Activated T-cell treated with anti-CD3 and anti-CD28 coated beads, Interleukin-2, amount 50 U/mL, for 48 hours (primary cell): ENCODE measurements at regions not wholly inside any gene's neighbourhood (a gene's known extent, or its start where the extent isn't known, plus 50 kb on each side); places are given as distances from the start of the nearest gene placed in this dataset.
A peak's percentile ranks its signal among the peaks of the same experiment; 100 is the strongest.
"Not testable (repeated sequence)": the region's sequence is repeated elsewhere in the genome, so short reads cannot be mapped to it uniquely, and the experiment has no call there.

Experiments used
- DNase-seq, 2 experiments: peaks; one replicate each; pipeline ENCODE4 v3.0.0-alpha.2; 2020

DNA sequence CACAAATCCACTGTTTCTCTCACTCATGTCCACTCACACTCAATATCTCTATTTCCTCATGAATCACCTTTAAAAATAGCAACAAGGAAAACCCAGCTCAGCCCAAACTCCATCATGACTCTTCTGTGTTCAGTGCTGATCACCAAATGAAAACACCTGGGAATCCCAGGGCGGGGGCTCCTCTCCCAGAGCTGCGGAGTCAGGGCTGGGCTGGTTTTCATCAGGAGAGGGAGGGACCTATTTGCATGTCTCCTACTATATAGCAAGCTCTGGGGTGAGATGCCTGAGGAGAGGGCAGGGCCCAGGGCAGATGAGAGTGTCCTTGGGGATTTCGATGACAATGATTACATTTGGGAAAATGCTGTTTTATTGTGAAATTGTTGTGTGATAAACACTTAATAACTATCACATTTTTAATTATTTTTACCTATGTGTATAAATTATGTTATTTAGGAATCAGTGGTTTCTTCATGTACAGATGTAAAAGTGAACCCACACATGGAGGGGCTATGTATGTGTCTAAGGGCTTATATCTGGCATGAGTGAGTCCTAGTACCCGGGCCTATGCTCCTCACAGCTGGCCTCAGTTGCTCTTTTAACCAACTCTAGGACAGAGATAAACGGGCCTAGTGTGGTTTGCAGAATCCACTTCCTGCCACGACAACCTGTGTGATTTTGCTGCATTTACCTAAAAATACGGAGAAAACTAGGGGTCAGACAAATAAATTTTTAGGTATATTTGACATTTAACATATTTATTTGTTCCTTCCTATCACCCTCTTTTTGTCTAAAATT is 1131.9 kb downstream of the TMEM121 start:
- not testable (repeated sequence) for DNase-seq

GRCh38 chr14:106661561-106661960 is 1135.2 kb downstream of the TMEM121 start:
- DNase-seq, result peak; percentile 58 to 63

- no peak for DNase-seq
These were observed 1136.7 kb downstream of the TMEM121 start for GRCh38 chr14:106662936-106663550.

DNA sequence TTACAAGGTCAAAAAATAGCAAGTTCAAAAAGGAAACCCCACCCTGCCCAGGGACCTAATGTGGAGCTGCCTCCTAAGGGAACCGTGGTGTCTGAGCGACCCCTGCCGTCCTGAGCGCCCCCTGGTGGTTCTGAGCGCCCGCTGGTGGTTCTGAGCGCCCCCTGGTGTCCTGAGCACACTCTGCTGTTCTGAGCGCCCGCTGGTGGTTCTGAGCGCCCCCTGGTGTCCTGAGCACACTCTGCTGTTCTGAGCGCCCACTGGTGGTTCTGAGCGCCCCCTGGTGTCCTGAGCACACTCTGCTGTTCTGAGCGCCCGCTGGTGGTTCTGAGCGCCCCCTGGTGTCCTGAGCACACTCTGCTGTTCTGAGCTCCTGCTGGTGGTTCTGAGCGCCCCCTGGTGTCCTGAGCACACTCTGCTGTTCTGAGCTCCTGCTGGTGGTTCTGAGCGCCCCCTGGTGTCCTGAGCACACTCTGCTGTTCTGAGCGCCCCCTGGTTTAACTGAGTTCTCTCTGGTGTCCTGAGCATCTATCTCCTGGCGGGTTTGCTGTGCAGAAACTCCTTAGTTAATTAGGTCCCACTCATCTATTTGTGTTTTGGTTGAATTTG is 1137.5 kb downstream of the TMEM121 start:
- DNase-seq, result peak; percentile 90

- DNase-seq, result peak; percentile 70 to 71
These were observed 1139.4 kb downstream of the TMEM121 start for GRCh38 chr14:106665814-106666213.

- DNase-seq, result no peak
These were observed 1140.0 kb downstream of the TMEM121 start for GRCh38 chr14:106666341-106666740.

- no peak for DNase-seq
These were observed 1143.6 kb downstream of the TMEM121 start for GRCh38 chr14:106670011-106670410.

- not testable (repeated sequence) for DNase-seq
These were observed 1147.7 kb downstream of the TMEM121 start for GRCh38 chr14:106674093-106674492.

- peak; percentile 88 to 90 for DNase-seq
These were observed 1148.2 kb downstream of the TMEM121 start for GRCh38 chr14:106674509-106675125.

GRCh38 chr14:106675716-106676115 is 1149.3 kb downstream of the TMEM121 start:
- DNase-seq, result not testable (repeated sequence)

GRCh38 chr14:106679776-106680175 is 1153.4 kb downstream of the TMEM121 start:
- DNase-seq, result no peak

DNA sequence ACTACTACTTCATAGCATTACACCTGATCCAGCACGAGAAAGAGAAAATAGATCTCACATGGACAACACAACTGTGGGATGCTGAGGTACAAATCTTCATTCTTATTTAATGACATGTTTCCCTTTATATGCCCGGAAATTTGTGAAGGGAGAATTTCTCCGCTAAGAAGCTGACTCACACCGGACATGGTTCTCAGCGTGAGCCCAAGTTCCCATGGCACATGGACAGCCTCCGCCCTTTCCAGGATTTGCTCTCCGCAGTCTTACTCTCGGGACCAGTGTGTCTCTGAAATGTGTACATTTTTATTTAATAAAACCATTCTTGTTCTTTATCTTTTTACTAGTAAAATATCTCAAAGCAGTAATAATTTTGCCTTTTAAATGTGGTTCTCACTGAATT is 1154.8 kb downstream of the TMEM121 start:
- DNase-seq, result no peak

GRCh38 chr14:106681568-106681967 is 1155.2 kb downstream of the TMEM121 start:
- no peak for DNase-seq

GRCh38 chr14:106683631-106684030 is 1157.2 kb downstream of the TMEM121 start:
- no peak for DNase-seq

- DNase-seq, result no peak
These were observed 1160.2 kb downstream of the TMEM121 start for GRCh38 chr14:106686533-106686932.

- no peak for DNase-seq
These were observed 1164.0 kb downstream of the TMEM121 start for GRCh38 chr14:106690333-106690891.

- DNase-seq, result peak; percentile 96 to 98
These were observed 1165.4 kb downstream of the TMEM121 start for GRCh38 chr14:106691601-106692291.

DNA sequence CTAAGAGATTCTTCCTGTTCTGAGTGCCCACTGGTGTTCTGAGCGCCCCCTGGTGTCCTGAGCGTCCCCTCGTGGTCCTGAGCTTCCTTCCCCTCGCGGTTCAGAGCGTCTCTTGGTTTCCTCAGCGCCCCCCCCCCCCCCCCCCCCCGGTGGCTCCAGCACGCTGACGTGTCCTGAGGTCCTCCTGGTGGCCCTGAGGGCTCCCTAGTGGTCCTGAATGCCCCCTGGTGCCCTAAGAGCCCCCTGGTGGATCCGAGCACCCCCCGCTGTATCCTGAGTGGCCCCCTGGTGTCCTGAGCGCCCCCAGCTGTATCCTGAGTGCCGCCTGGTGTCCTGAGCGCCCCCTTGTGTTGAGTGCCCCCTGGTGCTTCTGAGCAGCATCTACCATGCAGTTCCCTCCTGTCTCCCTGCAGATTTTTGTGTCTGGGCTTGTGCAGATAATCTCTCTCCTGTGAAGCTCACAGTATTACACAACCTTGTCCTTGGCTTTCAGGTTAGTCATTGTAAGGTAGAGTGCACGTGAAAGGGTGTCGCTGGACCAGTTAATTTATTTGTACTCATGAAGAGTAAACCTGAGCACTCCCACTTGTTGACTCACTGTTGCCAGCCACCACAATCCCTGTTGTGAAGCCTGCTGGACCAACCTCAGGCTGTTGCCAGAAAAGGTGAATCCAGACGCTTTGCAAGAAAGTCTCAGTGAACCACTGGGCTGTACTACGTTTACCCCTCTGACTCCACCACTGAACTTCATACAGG is 1168.4 kb downstream of the TMEM121 start:
- peak; percentile 76 to 77 for DNase-seq

- DNase-seq, result not testable (repeated sequence)
These were observed 1172.4 kb downstream of the TMEM121 start for GRCh38 chr14:106698620-106699267.

DNA sequence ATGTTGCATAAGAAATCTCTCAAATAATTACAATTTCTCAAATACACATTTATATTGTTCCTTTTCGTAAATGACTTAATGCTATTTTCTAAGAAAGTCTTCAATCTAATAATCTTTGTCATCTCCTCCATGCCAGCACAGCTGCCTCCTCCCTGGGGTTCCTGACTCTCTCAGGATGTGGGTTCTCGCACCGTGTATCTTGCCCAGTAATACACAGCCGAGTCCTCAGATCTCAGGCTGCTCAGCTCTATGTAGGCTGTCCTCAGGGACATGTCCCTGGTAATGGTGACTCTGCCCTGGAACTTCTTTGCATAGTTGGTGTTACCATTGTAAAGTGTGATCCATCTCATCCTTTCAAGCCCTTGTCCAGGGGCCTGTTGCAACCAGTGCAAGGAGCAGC is 1177.3 kb downstream of the TMEM121 start:
- not testable (repeated sequence) for DNase-seq

DNA sequence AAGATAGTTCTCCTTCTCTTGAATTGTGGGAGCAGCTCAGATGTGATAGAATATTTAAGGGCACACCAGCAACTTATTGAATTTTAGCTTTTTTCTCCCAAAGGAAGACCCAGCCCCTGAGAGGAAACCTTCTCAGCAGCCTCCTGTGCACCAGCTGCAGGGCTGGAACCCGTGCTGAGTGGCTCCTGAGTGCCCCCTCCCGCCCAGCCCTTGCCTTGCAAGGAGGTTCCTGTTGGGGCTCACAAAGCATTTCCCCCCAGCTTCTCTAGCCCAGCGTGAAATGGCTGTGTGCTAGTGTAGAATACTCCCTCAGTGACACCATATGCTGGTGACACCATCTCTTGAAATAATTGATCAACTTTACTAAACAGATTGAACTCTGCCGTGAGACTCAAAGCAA is 1180.1 kb downstream of the TMEM121 start:
- DNase-seq, result peak in 1 of 2 experiments; percentile 41
